GM19023 (cell line): ENCODE measurements at regions not wholly inside any gene's neighbourhood (a gene's known extent, or its start where the extent isn't known, plus 50 kb on each side); places are given as distances from the start of the nearest gene placed in this dataset.

Source experiments
- ATAC-seq: cut with Tn5 transposase; IDR thresholded peaks from one replicate; pipeline ENCODE4 v1.9.1; 2021; ENCODE audit warnings: mild to moderate bottlenecking, moderate library complexity; ENCODE audit not compliant: unreplicated experiment

GRCh38 chr7:156487811-156488533, 152.6 kb upstream of the RNF32 start:
- ATAC-seq, result no peak

GRCh38 chr7:156480671-156481070, 159.9 kb upstream of the RNF32 start:
- ATAC-seq, result no peak

GRCh38 chr7:156479596-156479995, 161.0 kb upstream of the RNF32 start:
- ATAC-seq, result no peak

GRCh38 chr7:156478486-156478885, 162.1 kb upstream of the RNF32 start:
- no peak for ATAC-seq

GRCh38 chr7:156475666-156476065, 164.9 kb upstream of the RNF32 start:
- ATAC-seq, result no peak

- no peak for ATAC-seq
Observed at GRCh38 chr7:156475179-156475578, 165.4 kb upstream of the RNF32 start.

- no peak for ATAC-seq
Observed at GRCh38 chr7:156474241-156474743, 166.3 kb upstream of the RNF32 start.

GRCh38 chr7:156473476-156474240, 166.9 kb upstream of the RNF32 start:
- ATAC-seq, result no peak

- no peak for ATAC-seq
Observed at GRCh38 chr7:156472267-156472666, 168.3 kb upstream of the RNF32 start.

- no peak for ATAC-seq
Observed at GRCh38 chr7:156470399-156471320, 169.9 kb upstream of the RNF32 start.

GRCh38 chr7:156466955-156467625, 173.5 kb upstream of the RNF32 start:
- no peak for ATAC-seq

GRCh38 chr7:156466272-156466671, 174.3 kb upstream of the RNF32 start:
- ATAC-seq, result no peak

- no peak for ATAC-seq
Observed at GRCh38 chr7:156465186-156465585, 175.4 kb upstream of the RNF32 start.

- ATAC-seq, result no peak
Observed at GRCh38 chr7:156464339-156464738, 176.2 kb upstream of the RNF32 start.

GRCh38 chr7:156463280-156463679, 177.3 kb upstream of the RNF32 start:
- ATAC-seq, result no peak

GRCh38 chr7:156461881-156462665, 178.5 kb upstream of the RNF32 start:
- no peak for ATAC-seq

- no peak for ATAC-seq
Observed at GRCh38 chr7:156460858-156461627, 179.5 kb upstream of the RNF32 start.

- no peak for ATAC-seq
Observed at GRCh38 chr7:156459582-156459981, 181.0 kb upstream of the RNF32 start.

- no peak for ATAC-seq
Observed at GRCh38 chr7:156459067-156459466, 181.5 kb upstream of the RNF32 start.
